H1 (cell line): ENCODE measurements at regions not wholly inside any gene's neighbourhood (a gene's known extent, or its start where the extent isn't known, plus 50 kb on each side); places are given as distances from the start of the nearest gene placed in this dataset.

Experiments used
- CTCF ChIA-PET: fragments of 300-600 bp; sonication (Branson Sonifier 250); formaldehyde crosslinking; loops from one replicate; lab custom pipeline; 2021; ENCODE audit not compliant: partially characterized antibody; lab: Charles Lee
- POLR2A ChIA-PET: fragments of 300-600 bp; sonication (Branson Sonifier 250); formaldehyde crosslinking; loops from one replicate; lab custom pipeline; 2021; ENCODE audit warnings: inconsistent platforms; ENCODE audit not compliant: partially characterized antibody; lab: Charles Lee
- DNase-seq, 2 experiments: peaks; one replicate each; pipeline versions ENCODE4 v3.0.0 to v3.0.0-alpha.2; 2010 to 2022; ENCODE audit warnings: low spot score in 2 of 2, low read depth in 1 of 2, mixed read lengths in 1 of 2
- FAIRE-seq: peaks from 2 replicates; lab custom pipeline; 2011; peaks lifted over from hg19 to GRCh38; lab: Jason Lieb, UNC
- H2AFZ ChIP-seq: 2 replicates; pipeline ENCODE4 v1.8.1; 2012; ENCODE audit warnings: low read length, inconsistent platforms
- H2AK5ac ChIP-seq: 2 replicates; pipeline ENCODE4 v1.6.1; 2013; ENCODE audit warnings: low read depth, low read length
- H2BK120ac ChIP-seq: replicated peaks from 2 replicates; pipeline ENCODE3; 2013; ENCODE audit warnings: low read depth, low read length, inconsistent platforms
- H2BK12ac ChIP-seq: 2 replicates; pipeline ENCODE4 v1.6.1; 2013; ENCODE audit warnings: low read depth, low read length
- H2BK15ac ChIP-seq: 2 replicates; pipeline ENCODE4 v1.6.1; 2013; ENCODE audit warnings: low read length
- H2BK20ac ChIP-seq: 2 replicates; pipeline ENCODE4 v1.6.1; 2013; ENCODE audit warnings: low read length
- H2BK5ac ChIP-seq: 2 replicates; pipeline ENCODE4 v1.6.1; 2013; ENCODE audit warnings: low read depth, low read length
- H3K14ac ChIP-seq: 2 replicates; pipeline ENCODE4 v1.6.1; 2013; ENCODE audit warnings: inconsistent platforms; ENCODE audit not compliant: insufficient read length
- H3K18ac ChIP-seq: 2 replicates; pipeline ENCODE4 v1.6.1; 2013; ENCODE audit warnings: low read length; ENCODE audit errors: extremely low read depth
- H3K23ac ChIP-seq: 2 replicates; pipeline ENCODE4 v1.6.1; 2013; ENCODE audit warnings: inconsistent platforms; ENCODE audit not compliant: insufficient read length
- H3K23me2 ChIP-seq: 2 replicates; pipeline ENCODE4 v1.6.1; 2013; ENCODE audit warnings: low read depth, low read length
- H3K27ac ChIP-seq: 2 replicates; pipeline ENCODE4 v1.6.1; 2011; ENCODE audit warnings: low read depth, low read length, inconsistent platforms
- H3K27me3 ChIP-seq, 4 experiments: replicated peaks in 1 of 4; 1 replicate in 1 of 4; 2 replicates in 3 of 4; pipeline versions ENCODE4 v1.6.1 to v1.8.1; 2011 to 2013; ENCODE audit warnings: low read length in 3 of 4, mild to moderate bottlenecking in 3 of 4, inconsistent platforms in 2 of 4, mixed read lengths in 2 of 4, moderate library complexity in 1 of 4; ENCODE audit not compliant: control insufficient read depth in 3 of 4, insufficient read depth in 3 of 4; ENCODE audit errors: extremely low read depth in 1 of 4
- H3K36me3 ChIP-seq, 4 experiments: 2 replicates each; pipeline versions ENCODE4 v1.6.1 to v1.8.1; 2011 to 2013; ENCODE audit warnings: mild to moderate bottlenecking in 4 of 4, low read length in 3 of 4, moderate library complexity in 2 of 4, control low read depth in 1 of 4, inconsistent platforms in 1 of 4; ENCODE audit not compliant: insufficient read depth in 4 of 4, control insufficient read depth in 2 of 4
- H3K4ac ChIP-seq: replicated peaks from 2 replicates; pipeline ENCODE3; 2013; ENCODE audit warnings: low read length, low read depth, mixed read lengths, inconsistent platforms; ENCODE audit not compliant: insufficient read length
- H3K4me1 ChIP-seq, 4 experiments: replicated peaks in 1 of 4; 1 replicate in 1 of 4; 2 replicates in 3 of 4; pipeline versions ENCODE4 v1.6.1 to v1.8.1; 2011 to 2013; ENCODE audit warnings: low read length in 3 of 4, inconsistent platforms in 2 of 4, mixed read lengths in 1 of 4; ENCODE audit not compliant: insufficient read depth in 4 of 4, control insufficient read depth in 3 of 4
- H3K4me2 ChIP-seq, 2 experiments: 2 replicates each; pipeline versions ENCODE4 v1.6.1 to v1.8.1; 2011 to 2013; ENCODE audit warnings: low read depth in 2 of 2, low read length in 2 of 2, control low read depth in 1 of 2, inconsistent platforms in 1 of 2, mild to moderate bottlenecking in 1 of 2; ENCODE audit not compliant: insufficient read depth in 1 of 2
- H3K4me3 ChIP-seq, 4 experiments: fragments of 200-600, 300-600 bp in 1 of 4; sonication (generic), shearing (Covaris generic), sonication (Bioruptor Twin) in 1 of 4; 2 replicates each; pipeline versions ENCODE4 v1.5.1 to v1.8.1; 2011 to 2016; ENCODE audit warnings: low read length in 4 of 4, low read depth in 3 of 4, control low read depth in 2 of 4, inconsistent platforms in 2 of 4, mild to moderate bottlenecking in 2 of 4, mixed read lengths in 1 of 4, moderate library complexity in 1 of 4; ENCODE audit not compliant: insufficient read depth in 2 of 4; ENCODE audit errors: extremely low read depth in 1 of 4
- H3K56ac ChIP-seq: replicated peaks from 2 replicates; pipeline ENCODE3; 2013; ENCODE audit warnings: low read depth, mild to moderate bottlenecking, mixed read lengths, low read length, inconsistent platforms; ENCODE audit not compliant: insufficient read length
- H3K79me1 ChIP-seq: 2 replicates; pipeline ENCODE4 v1.6.1; 2013; ENCODE audit warnings: low read depth, low read length, control low read depth
- H3K79me2 ChIP-seq, 2 experiments: 2 replicates each; pipeline versions ENCODE4 v1.6.1 to v1.8.1; 2012 to 2013; ENCODE audit warnings: low read length in 2 of 2, mild to moderate bottlenecking in 2 of 2, inconsistent platforms in 1 of 2; ENCODE audit not compliant: insufficient read depth in 2 of 2, control insufficient read depth in 1 of 2
- H3K9ac ChIP-seq, 4 experiments: replicated peaks in 1 of 4; 1 replicate in 1 of 4; 2 replicates in 3 of 4; pipeline versions ENCODE4 v1.6.1 to v1.8.1; 2011 to 2013; ENCODE audit warnings: low read depth in 3 of 4, low read length in 3 of 4, control low read depth in 2 of 4, mild to moderate bottlenecking in 2 of 4, moderate library complexity in 2 of 4, inconsistent platforms in 1 of 4; ENCODE audit errors: extremely low read depth in 1 of 4
- H3K9me3 ChIP-seq, 2 experiments: 2 replicates each; pipeline versions ENCODE4 v1.6.1 to v1.8.1; 2012 to 2013; ENCODE audit warnings: mild to moderate bottlenecking in 2 of 2, moderate library complexity in 2 of 2, control low read depth in 1 of 2, inconsistent platforms in 1 of 2, low read depth in 1 of 2, low read length in 1 of 2, mixed read lengths in 1 of 2; ENCODE audit not compliant: insufficient read depth in 2 of 2
- H4K20me1 ChIP-seq, 2 experiments: replicated peaks in 1 of 2; 2 replicates each; pipeline versions ENCODE3 to v1.8.1; 2011 to 2013; ENCODE audit warnings: inconsistent platforms in 2 of 2, low read length in 2 of 2, mild to moderate bottlenecking in 1 of 2; ENCODE audit not compliant: insufficient read depth in 2 of 2, control insufficient read depth in 1 of 2
- H4K5ac ChIP-seq: 2 replicates; pipeline ENCODE4 v1.6.1; 2013; ENCODE audit warnings: low read length, low read depth, mixed read lengths, inconsistent platforms; ENCODE audit not compliant: insufficient read length
- H4K8ac ChIP-seq: 2 replicates; pipeline ENCODE4 v1.8.0; 2013; ENCODE audit warnings: mild to moderate bottlenecking, moderate library complexity, low read length, inconsistent platforms; ENCODE audit not compliant: insufficient read depth; ENCODE audit errors: extremely low read depth
- H4K91ac ChIP-seq: replicated peaks from 2 replicates; pipeline ENCODE3; 2013; ENCODE audit warnings: low read length, mixed read lengths, inconsistent platforms; ENCODE audit not compliant: insufficient read length
- HDAC2 ChIP-seq, 2 experiments: fragments of 300-600 bp in 1 of 2; sonication (generic) in 1 of 2; IDR thresholded peaks; 2 replicates each; pipeline ENCODE4 v1.6.1; 2011 to 2012; ENCODE audit warnings: low read depth in 2 of 2, low read length in 2 of 2, mild to moderate bottlenecking in 2 of 2, moderate library complexity in 2 of 2, borderline replicate concordance in 1 of 2, inconsistent platforms in 1 of 2
- JUND ChIP-seq: IDR thresholded peaks from 2 replicates; pipeline ENCODE4 v1.6.1; 2011; ENCODE audit warnings: mild to moderate bottlenecking, improper control_type of control experiment, low read length
- POLR2A ChIP-seq, 2 experiments: IDR thresholded peaks; 1 replicate in 1 of 2; 2 replicates in 1 of 2; pipeline ENCODE4 v1.6.1; 2011; ENCODE audit warnings: low read depth in 2 of 2, low read length in 2 of 2, mild to moderate bottlenecking in 2 of 2; ENCODE audit errors: control extremely low read depth in 1 of 2
- WGBS, 2 experiments: shearing (Covaris generic) in 1 of 2; methylation state at CpG; one replicate each; pipeline versions ENCODE4 v1.1.6 to v1.1.7; 2013 to 2015; ENCODE audit warnings: low lambda C conversion rate in 2 of 2, mixed read lengths in 2 of 2, inconsistent platforms in 1 of 2, low coverage in 1 of 2, missing lambda C conversion rate in 1 of 2; ENCODE audit not compliant: insufficient replicate concordance in 2 of 2, insufficient coverage in 1 of 2, insufficient read length in 1 of 2; ENCODE audit errors: extremely low coverage in 1 of 2, missing lambda C conversion rate in 1 of 2; 5-methylcytosine and 5-hydroxymethylcytosine counted together

- no peak overlapping the region for H2BK15ac ChIP-seq
- H3K27ac ChIP-seq, result no peak overlapping the region
- no peak overlapping the region for H3K56ac ChIP-seq
- no peaks in the 10 kb centered on the region for H3K4me1 ChIP-seq
- no peaks in the 10 kb centered on the region for H3K27me3 ChIP-seq
- H2AK5ac ChIP-seq, result no peak overlapping the region
- H2BK12ac ChIP-seq, result no peak overlapping the region
- DNase-seq, result no peak
- H4K91ac ChIP-seq, result no peak overlapping the region
- H2AFZ ChIP-seq, result 0 out of 2 replicates have a peak overlapping the region, but pooled peaks have one; percentile 25
- H3K79me2 ChIP-seq, result no peaks in the 10 kb centered on the region
- no peak overlapping the region for H2BK120ac ChIP-seq
- no peak overlapping the region for H3K4me2 ChIP-seq
- no peak overlapping the region for H3K9ac ChIP-seq
- WGBS, 2 experiments, result 91% methylated on average over 3 of the region's 3 CpGs; no CpG with 5 or more reads in 1 of the 2 experiments
- H4K5ac ChIP-seq, result no peak overlapping the region
- no peak overlapping the region for H3K4me3 ChIP-seq
- H4K8ac ChIP-seq, result no peak overlapping the region
- no peak overlapping the region for H3K4ac ChIP-seq
- no peaks in the 10 kb centered on the region for H4K20me1 ChIP-seq
- H3K18ac ChIP-seq, result no peak overlapping the region
- H2BK20ac ChIP-seq, result no peak overlapping the region
- CTCF ChIA-PET, result interaction anchor here (0.6 to 1.9 kb wide), 4 partner anchors 11 to 135 kb away, joined by 3 to 9 read pairs (median 3); no protein-coding TSS in a partner anchor
- no peak overlapping the region for H3K14ac ChIP-seq
- FAIRE-seq, result no peak
- no peaks in the 10 kb centered on the region for H3K23me2 ChIP-seq
- no peak overlapping the region for H3K23ac ChIP-seq
- H3K79me1 ChIP-seq, result no peaks in the 10 kb centered on the region
- POLR2A ChIA-PET, result no interaction called here
- no peaks in the 10 kb centered on the region for H3K36me3 ChIP-seq
- no peaks in the 10 kb centered on the region for H3K9me3 ChIP-seq
- H2BK5ac ChIP-seq, result no peak overlapping the region
- TF ChIP-seq JUND, result no peak
- no peak for TF ChIP-seq HDAC2 (IDR thresholded peaks at IDR 0.05; ENCODE audit: borderline replicate concordance in 1 of 2, low read depth in 2 of 2, low read length in 2 of 2)
- TF ChIP-seq POLR2A (IDR thresholded peaks at IDR 0.05; ENCODE audit: control extremely low read depth in 1 of 2, low read depth in 2 of 2, low read length in 2 of 2), result no peak
Observed at GRCh38 chr10:22111705-22112104, 106.1 kb downstream of the EBLN1 start.
